ENCODE measurements at regions not wholly inside any gene's neighbourhood (a gene's known extent, or its start where the extent isn't known, plus 50 kb on each side); places are given as distances from the start of the nearest gene placed in this dataset.

DNA sequence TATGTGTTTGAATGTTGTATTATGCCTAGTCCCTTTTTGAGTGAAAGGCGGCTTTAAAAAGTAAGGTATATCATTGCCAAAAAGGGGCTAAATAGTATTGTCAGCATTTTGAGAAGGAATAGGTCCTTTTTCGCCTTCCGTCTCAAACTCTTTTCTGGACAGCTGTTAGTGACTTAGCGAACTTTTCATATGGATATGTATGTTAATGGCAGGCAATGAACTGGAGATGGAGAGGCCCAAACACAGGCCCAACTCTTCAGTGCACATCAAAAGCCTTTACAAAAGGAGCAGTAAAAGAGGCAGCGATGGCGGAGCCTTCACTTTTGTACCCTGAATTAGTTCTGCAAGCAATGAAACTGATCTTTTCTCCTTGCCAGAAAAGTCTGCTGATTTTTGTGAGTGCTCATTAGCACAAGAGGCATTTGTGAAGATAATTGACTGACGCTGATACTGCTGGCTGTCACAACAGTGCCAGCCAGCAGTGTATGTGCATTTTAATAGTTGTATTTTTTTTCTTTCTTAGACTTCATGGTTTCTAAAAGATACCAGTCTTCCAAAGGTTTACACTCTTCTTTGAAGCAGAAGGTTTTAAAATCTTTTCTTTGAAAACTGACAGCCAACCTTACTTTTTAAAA, 243.7 kb upstream of the SP8 start:
- DNase-seq: no peak

DNA sequence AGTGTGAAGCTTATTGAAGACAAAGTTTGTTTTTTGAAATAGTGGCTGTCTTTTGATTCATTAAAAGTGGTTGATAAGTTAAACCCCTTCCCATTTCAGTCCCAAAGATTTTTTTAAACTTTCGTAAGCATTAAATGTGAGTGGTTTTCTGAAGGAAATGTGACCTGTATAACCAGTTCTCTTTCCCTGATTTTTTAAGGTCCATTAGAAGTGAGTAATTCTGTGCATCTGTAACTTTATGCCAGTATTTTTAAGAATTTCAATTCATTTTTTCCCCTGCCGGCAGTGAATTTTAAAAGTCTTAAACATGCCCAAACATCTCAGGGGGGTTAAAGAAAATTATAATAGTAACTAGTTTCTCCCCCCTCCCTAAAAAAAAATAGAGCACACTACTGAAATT, 254.6 kb upstream of the SP8 start:
- DNase-seq: no peak

DNA sequence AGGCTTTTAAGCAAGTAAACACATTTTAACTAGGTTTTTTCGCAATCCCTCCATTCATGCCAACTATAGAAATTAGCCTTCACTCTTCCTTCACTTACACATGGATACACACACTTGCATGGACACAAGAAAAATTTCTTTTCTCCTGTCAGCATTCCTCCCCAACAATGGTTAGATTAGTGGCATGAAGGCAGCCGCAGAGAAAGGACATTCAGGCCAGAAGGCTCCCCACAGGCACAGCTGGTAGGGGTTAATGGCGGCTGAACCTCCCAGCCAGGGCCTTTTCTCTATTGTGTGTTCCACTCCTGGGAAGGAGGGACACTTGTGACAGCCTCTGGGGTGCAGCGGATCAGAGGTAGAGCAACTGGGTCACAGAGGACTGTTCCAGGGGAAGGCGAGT, 255.0 kb upstream of the SP8 start:
- no peak for DNase-seq

DNA sequence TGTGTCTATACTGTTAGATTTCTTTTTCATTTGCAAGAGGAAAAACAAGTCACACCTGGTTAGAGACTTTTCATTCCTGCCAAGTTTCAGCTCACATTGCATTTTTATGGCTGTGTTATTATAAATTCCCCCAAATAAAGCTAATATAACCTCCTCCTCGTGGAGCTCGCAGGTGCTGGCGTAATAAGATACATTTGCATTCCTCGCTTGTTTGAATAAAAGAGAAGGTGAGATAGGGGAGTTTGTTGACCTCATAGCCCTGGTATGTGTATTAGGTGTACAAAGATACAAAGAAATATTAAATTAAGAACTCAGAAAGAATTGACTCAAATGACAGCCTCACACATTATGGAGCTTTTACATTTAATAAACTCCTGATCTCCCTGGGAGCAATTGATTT, 257.7 kb upstream of the SP8 start:
- no peak for DNase-seq

DNA sequence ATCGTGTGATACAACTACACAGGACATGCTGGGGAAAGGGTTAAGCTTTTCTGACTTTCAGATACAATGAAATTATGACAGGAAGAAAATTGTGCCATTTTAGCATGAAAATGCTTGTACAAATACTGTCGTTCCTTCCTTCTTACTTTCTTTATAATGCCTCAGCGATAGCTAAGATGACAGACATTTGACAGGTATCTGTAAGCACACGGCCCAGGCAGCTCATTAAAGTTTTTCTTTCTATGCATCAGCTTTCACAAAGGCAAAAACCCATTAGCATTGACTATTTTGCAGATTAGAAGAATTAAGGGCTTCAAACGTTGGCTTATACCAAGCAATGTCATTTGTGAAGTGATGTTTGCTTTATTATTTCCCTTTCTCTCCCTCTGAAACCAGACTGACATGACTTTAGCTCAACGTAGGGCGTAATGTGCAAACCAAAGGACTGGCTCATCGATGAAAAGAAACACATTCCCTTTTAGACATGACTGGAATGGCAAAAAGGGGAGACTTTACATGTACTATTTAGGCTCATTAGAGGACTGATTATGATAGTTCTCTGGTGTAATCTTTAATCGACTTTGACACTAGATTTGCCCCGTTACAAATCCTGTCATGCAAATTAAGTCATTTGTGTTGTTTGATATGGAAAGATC, 258.4 kb upstream of the SP8 start:
- DNase-seq: no peak

DNA sequence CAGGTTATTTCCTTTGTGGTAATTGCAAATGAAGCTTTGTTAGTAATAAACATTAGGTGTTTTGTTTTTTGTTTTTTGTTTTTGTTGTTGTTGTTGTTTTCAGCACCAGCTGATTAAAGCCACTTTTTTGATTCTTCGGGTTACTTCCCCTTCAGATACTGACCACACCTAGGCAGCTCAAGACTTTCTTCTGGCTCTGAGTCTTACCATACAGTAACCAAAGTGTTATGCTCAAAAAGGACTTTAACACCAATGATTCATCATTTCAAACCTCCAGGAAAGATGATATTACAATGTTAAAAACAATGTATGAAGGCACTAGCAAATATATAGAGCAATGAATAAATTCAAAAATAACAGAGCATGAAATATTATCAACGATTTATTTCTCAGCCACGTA, 265.2 kb upstream of the SP8 start:
- DNase-seq: no peak

DNA sequence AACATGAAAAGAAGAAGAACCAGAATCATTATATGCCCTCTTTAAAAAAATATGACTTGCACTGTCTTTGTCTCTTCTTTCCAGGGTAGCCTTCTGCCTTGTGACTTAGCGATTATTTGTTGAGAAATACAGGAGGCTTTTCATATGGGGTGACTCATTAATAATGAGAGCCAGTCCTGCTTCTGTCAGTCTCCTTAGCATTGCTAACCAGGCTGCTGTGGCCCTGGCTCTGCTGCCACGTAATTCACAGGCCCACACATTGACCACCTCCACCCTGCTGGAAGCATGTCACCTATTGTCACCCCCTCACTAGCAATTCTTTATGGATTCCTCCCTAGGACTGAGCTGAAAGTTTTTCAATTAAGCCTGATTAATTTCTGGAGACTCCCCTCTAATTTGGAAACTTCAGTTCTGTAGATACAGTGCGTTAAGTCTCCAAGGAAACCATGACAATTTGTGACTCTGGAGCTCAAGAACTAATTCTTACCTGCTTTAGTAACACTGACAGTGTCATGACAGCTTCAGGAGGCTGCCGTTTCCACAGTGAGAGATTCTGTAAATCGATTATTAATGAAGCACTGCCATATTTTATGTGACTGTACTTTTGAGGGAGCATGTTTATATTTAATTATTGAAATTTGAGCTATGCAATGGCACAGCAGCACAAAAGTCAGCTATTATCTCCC, 267.9 kb upstream of the SP8 start:
- no peak for DNase-seq

DNA sequence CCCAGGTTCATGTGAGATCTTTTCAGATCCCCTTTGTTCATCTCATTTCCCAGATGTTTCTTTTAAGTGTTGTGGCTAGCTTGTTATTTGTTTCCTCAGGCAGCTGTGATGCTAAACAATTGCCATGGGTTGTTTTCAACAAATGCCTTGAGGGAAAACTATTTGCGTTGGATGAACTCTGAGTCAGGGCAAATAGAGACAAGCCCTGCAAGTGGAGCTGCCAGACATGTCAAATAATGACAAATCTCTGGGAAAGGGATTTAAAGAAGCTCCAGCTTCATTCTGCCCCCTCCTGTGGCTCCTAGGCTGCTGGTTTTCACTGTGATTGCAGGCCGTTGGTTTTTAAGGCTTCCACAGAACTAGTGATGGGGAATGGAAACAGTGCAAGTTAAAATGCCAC, 272.4 kb upstream of the SP8 start:
- no peak for DNase-seq

DNA sequence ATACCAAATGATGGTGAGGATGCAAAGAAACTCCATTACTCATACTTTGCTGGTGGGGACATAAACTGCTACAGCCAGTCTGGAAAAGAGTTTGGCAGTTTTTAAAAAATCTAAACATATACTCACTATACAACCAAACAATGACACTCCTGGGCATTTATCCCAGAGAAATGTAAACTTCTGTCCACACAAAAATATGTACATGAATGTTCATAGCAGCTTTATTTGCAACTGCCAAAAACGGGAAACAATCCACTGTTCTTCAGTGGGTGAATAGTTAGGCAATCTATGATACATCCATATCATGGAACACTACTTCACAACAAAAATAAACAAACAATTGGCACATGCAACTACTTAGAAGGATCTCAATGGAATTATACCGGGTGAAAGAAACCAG, 276.4 kb upstream of the SP8 start:
- no peak for DNase-seq

DNA sequence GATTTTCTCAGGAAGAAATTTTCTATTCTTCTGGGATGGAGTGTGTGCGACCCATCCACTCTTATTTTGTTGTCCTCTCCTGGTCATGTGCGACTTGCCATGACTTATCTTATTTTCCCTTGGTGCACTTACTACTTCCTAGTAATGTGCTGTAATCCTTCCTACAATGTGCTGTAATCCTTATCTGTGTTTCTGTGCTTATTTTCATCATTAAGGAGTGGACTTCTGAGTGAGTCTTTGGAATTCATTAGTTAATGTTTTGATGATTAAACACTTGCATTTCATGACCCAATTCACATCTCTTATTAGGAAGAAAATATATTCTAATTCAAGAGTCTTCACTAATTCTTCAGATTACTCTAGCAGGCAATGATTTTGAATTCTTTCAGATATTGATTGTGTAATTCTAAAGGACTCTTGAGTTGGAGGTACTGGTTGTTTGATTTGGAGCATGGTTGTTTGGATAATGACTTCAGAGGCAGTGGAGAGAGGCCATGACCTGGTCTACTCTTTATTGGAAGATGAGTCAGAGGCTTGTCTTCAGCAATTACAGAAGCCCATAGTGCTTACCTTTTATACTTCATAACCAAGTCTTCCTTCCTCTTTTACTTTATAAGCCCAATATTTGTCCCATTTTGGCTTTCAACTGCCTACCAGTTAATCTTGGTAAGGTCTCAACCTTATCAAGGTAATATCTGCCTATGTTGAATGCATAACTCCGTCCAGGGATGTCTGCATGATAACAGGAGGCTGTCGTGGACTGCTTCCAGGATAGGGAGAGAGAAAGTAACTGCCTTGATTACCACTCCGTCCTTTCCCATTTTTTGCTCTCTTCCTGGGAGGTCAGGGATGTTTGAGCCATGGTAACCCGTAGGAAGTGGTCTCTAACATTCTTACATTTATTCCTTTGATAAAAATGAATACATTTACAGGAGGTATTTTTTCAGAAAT, 278.3 kb upstream of the SP8 start:
- DNase-seq: no peak

DNA sequence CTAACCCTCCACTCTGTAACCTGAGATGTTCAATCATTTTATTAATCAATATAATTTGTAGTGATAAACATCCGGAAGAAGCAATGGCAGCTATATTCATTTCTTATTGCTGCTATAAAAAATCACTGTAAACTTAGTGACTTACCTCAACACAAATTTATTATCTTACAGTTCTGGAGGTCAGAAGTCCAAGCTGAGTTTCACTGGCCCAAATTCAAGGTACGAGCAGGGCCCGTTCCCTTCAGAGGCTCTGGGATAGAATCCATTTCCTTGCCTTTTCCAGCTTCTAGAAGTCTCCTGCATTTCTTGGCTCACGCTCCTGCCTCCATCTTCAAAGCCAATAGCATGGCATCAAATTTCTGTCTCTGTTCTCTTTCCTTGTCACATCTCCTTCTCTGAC, 279.5 kb upstream of the SP8 start:
- DNase-seq: no peak

DNA sequence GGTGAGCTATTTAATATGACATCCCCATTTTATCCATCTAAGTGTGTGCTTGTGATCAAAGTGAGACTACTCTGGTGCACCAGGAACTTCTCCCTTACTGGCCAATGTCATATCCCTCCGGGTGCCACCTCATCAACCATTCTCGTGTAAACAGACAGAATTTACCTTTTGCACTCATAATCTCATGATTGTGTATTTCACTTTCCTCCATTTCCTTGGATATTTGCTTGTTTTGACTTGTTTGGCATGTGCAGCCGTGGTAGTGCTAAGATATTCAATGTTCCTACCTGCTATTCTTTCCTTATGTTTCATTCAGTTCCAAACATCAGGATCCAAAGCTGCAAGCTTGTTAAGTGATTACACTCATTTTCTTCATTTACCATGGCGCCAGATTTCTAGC, 280.5 kb upstream of the SP8 start:
- no peak for DNase-seq

DNA sequence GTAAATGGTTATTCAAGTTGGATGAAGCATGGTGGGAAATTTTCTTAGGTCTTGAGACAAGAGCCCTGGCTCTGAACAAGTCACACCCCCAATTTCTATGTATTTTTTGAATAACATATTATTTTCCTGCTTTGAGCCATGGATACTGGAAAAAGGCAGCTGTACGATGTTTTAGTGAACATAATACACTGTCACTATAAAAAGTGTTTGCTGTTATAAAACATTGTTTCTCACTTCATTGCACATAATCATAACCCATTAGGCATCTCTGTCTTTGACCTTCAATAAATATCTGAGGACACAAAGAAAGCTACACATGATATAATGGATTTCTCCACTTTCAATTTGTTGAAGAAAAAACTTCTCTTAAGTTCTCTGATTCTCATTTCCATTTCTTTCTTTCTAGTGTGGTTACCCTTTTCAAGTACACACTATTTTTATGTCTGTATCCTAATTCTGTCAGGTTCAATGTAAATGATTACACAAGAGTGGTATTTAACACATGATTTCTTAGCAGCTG, 283.9 kb upstream of the SP8 start:
- no peak for DNase-seq

DNA sequence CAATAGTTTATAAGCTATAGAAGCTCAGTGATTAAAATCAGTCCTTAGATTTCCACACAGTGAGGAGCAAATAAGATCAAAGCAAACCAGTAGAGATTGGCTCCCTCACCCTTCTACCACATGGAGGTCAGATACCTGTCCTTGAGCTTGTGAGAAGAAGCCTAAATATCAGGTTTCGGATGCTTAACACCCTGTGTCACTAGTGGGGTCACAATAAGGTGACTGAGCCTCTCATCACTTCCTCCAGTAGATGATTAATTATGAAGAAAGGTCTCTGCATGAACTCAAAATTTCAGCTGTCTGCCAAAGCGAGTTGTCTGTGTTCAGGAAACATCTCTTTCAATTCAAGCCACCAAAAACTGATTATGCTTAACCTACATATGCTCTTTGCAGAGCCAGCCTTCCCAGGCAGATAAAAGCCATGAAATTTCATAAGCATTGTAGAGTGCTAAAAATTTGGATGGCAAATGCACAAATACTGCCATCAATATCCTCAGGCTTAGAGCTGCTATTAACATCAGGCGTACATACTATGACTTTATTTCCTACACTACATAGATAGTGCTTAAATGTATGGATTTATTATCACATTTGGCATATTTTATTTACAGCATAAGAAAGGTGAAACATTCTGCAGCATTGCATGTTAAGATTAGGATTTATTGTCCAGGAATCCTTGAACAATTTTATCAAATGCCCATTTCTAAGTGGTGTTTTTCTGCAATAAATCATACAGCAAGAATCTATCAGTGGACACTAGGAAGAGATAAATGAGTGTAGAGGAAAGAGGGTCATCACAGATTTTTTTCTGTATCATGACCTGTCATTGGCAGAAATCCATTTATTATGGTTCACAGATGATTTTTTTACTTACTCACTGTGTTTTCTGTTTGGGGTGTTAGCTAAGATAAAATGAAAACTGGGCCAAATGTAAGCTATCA, 285.1 kb upstream of the SP8 start:
- no peak for DNase-seq

DNA sequence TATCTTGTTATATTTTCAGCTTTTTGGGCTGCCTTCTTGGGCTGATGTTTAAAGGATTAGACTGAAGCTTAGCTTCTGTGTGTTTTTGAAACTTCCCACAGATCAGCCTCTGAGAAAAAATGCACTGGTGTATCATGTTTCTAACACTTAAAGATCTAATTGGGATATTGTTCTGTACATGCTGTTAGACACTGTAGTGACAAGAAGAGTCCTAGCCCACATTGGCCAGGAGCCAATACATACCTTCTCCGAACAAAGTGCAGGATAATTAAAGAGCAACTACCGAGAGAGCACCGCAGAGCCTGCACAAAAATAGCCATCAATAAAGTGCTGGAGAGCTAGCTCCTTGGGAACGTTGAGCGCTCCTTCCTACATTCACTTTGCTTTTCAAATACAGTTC, 289.4 kb upstream of the SP8 start:
- no peak for DNase-seq

DNA sequence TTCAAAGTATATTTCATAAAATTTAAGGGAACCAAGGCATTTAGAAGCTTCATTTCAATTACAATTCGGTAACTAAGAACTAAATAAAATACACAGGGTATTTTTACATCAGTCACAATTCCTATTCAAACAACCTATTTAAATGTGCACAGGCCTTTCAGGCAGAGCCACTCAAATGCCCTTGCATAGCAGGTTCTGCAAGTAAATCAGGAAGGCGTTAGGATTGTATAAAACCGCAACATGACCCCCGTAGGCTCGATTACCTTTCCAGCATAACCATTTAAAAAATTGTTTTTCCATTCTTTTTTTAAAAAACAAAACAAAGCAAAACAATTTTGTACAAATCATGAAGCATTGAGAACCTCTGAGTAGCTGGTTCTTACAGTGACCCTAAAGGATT, 289.9 kb upstream of the SP8 start:
- no peak for DNase-seq

DNA sequence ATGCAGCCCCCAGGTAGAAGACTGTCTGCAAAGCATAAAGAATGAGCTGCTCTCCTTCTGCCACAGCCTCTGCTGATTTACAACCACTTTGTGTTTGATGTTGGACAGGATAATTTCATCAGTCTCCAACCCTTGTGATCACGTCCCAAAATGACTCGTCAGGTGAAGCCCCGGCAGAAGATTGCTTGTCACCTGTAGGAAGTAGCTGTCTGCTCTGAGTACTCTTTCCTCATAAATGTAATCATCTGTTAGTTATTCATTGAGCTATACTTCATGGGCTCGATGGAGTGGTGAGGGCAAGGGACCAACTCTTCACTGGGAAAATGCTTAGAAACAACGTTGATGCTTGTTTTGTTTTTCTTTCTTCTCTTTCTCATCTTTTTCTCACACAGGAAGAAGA, 290.9 kb upstream of the SP8 start:
- DNase-seq: no peak

DNA sequence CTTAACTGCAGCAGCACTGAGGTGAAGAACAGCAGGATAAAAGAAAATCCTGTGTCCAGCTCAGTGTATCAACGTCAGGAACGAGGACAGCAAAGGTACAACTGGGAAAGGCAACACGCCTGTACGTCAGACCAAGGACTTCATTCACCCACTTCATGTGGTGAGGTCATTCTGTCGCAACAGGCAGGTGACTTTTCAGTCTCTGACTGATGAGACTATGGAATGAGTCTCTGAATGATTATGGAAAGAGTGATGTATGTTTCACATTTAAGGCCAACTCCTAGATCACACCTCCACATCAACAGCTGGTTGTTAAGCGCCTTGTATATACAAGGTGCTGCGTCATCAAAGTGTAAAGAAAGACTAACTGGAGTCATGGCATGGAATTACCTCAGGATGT, 297.6 kb upstream of the SP8 start:
- no peak for DNase-seq

DNA sequence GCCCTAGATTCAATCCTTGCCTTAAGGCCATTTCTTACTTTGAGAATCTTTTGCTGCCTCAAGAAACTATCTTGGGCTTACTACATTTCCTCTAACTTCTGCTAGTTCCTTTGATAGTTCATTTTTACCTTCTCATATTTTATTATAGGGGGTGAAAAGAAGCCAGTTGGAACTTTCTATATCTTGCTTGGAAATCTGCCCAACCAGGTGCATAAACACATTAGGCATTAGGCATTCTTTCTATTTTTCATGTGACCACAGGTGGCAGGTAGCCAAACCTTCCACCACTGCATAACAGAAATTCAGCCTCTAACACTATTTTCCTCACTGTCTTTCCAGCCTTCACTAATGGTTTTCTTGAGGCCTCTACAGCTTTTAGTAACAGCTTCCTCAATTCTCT, 300.0 kb upstream of the SP8 start:
- DNase-seq: no peak

DNA sequence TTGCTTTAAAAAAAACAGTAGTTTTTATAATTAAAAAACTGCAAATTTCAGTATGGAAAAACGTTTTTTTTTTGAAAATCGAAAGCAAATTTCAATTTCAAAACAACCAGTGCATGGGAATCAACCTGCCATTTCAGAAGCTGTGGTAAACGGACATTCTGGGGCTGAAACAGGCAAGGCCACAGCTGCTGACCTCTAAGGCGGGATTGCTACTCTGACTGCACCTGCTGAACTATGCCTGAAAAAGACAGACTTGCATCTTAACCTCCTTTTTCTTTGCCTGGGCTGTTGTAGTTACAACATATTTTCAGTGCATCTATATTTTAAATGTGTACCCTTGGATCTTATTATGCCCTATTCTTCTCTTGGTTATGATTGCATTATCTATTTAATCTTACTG, 303.0 kb upstream of the SP8 start:
- DNase-seq: no peak

DNA sequence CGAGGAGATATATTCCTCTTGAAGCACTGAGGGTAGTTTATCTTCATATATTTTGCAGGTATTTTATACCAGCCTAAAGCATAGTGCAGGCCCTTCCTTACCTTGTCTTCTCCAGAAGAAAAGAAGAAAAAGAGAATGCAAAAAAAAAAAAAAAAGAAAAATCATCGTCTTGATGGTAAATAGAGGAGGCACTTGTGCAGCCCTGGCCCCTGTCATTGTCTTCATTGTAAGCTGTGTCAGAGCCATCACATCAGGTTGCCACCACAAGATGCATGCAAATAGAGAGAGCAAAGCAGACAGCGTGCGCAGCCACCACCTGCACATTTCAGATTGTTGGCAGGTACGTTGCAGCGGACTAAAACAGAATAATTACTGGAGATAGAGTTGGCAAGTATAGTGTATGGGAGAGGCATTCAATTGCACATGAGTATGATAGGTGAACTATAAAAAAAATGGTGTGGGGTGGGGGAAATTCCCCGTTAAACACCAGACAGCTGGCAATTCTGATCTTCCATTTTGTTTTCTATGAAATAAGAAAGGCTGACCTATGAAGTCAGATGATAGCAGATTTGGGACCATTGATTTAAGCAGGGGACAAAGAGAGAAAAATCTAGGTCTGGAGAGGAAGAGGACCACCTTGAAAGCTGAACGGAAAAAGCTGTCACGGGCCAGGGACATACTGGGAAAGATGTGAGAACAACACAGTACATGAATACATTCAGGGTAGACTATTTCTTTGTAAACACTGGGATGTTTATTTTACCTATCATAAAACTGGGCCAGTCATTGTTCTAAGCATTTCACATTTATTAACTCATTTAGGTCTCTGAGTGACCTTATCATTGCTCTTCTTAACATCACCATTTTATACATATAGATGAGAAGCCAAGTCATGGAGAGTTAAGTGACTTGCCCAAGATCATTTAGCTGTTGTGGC, 306.3 kb upstream of the SP8 start:
- DNase-seq: no peak

Data from HCEC 1CT (cell line).